ENCODE measurements at regions not wholly inside any gene's neighbourhood (a gene's known extent, or its start where the extent isn't known, plus 50 kb on each side); places are given as distances from the start of the nearest gene placed in this dataset.

GRCh38 chr3:109882144-109882543, 544.8 kb upstream of the DPPA4 start:
- TF ChIP-seq, protein P1, sequence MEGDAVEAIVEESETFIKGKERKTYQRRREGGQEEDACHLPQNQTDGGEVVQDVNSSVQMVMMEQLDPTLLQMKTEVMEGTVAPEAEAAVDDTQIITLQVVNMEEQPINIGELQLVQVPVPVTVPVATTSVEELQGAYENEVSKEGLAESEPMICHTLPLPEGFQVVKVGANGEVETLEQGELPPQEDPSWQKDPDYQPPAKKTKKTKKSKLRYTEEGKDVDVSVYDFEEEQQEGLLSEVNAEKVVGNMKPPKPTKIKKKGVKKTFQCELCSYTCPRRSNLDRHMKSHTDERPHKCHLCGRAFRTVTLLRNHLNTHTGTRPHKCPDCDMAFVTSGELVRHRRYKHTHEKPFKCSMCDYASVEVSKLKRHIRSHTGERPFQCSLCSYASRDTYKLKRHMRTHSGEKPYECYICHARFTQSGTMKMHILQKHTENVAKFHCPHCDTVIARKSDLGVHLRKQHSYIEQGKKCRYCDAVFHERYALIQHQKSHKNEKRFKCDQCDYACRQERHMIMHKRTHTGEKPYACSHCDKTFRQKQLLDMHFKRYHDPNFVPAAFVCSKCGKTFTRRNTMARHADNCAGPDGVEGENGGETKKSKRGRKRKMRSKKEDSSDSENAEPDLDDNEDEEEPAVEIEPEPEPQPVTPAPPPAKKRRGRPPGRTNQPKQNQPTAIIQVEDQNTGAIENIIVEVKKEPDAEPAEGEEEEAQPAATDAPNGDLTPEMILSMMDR (IDR thresholded peaks at IDR 0.05) = no peak
- TF ChIP-seq POLR2A (IDR thresholded peaks at IDR 0.05) = no peak

All from uterus (tissue), 2 donors.